ENCODE measurements at regions not wholly inside any gene's neighbourhood (a gene's known extent, or its start where the extent isn't known, plus 50 kb on each side); places are given as distances from the start of the nearest gene placed in this dataset.

DNA sequence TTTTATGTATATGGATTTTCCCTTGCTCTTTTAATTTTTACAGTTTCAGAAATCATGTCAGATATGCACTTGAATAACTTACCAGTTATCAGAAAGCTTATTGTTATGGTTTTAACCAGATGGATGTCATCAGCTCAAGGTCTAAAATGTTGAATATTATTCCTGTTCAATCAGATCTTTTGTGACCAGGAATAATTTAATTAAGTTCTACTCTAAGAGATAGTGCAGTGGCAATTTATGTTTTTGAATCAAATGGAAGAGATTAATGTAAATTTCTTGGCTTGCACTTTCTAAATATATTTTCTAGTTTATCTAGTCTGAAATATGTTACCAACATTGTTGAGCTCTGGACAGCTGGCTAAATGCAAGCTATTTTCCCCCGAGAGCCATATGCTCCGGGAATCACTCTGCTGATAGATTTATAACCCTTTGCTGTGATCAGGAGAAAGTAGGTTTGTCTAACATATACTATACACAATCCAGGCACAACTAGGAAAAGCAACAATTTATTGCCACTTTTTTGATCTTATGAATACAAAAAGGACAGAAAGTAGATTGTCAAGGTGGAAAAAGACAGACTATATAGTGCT lies 76.8 kb upstream of the CD96 start:
- DNase-seq (ENCODE audit: low read depth in 4 of 4, low spot score in 2 of 4): no peak

DNA sequence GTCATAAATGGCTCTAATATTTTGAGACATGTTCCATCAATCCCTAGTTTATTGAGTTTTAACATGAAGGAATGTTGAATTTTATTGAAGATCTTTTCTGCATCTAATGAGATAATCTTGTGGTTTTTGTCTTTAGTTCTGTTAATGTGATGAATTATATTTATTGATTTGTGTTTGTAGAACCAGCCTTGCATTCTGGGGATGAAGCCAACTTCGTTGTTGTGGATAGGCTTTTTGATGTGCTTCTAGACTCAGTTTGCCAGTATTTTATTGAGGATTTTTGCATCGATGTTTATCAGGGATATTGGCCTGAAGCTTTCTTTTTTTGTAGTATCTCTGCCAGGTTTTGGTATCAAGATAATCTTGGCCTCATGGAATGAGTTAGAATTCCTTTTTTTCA lies 72.0 kb upstream of the CD96 start:
- no peak for DNase-seq (ENCODE audit: low read depth in 4 of 4, low spot score in 2 of 4)

GRCh38 chr3:111471831-111472230 lies 70.2 kb upstream of the CD96 start:
- DNase-seq (ENCODE audit: low read depth in 4 of 4, low spot score in 2 of 4): no peak

DNA sequence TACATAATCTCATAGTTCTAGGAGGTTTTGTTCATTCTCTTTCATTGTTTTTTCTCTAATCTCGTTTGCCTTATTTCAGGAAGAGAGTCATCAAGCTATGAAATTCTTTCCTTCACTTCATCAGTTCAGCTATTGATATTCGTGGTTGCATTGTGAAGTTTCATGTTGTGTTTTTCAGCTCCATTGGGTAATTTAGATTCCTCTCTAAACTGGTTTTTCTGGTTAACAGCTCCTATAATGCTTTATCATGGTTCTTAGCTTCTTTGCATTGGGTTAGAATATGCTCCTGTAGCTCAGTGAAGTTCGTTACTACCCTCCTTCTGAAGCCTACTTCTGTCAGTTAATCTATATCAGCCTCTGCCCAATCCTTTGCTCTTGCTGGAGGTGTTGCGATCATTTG lies 69.4 kb upstream of the CD96 start:
- DNase-seq (ENCODE audit: low read depth in 4 of 4, low spot score in 2 of 4): no peak

GRCh38 chr3:111473550-111473949 lies 68.4 kb upstream of the CD96 start:
- DNase-seq (ENCODE audit: low read depth in 4 of 4, low spot score in 2 of 4): no peak

DNA sequence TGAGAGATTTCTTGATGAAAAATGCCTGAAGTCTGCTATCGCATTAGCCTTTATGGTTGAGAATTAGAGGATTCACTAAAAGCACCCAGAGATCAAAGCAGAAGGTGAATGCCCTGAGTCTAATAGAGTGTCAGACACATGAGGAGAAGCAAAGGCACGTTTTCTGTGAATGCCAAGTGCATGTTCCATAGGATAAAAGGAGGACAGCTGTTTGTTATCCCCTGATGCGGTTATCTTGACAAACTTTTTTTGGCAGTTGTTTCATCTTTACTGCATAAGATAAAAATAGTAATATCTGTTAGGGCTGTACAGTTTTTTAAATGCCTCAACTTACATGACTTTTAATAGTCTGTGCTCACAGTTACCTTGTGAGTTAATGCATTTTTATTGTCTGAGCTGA lies 65.3 kb upstream of the CD96 start:
- DNase-seq (ENCODE audit: low read depth in 4 of 4, low spot score in 2 of 4): no peak

- no peak for DNase-seq (ENCODE audit: low read depth in 4 of 4, low spot score in 2 of 4)
Measured at GRCh38 chr3:111480091-111480490, 61.9 kb upstream of the CD96 start.

GRCh38 chr3:111481551-111481950 lies 60.4 kb upstream of the CD96 start:
- no peak for DNase-seq (ENCODE audit: low read depth in 4 of 4, low spot score in 2 of 4)

DNA sequence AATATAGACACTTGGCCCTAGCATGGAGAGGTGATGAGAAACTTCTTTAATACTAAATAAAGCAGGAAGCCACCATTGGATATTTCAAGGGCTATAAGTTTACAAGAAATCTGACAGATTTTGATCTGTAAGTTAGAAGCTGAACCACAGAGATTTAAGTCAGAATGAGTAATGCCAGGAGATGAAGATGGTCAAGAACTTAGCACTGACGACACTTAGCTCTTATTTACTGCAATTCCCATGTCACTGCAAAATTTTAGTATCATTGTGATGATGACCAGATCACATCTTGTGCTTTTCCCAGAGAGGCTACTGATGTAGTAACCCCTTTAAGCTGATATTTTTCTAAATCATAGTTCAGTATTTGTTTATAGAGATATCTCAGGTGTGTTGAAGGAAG lies 59.4 kb upstream of the CD96 start:
- no peak for DNase-seq (ENCODE audit: low read depth in 4 of 4, low spot score in 2 of 4)

GRCh38 chr3:111485086-111485485 lies 56.9 kb upstream of the CD96 start:
- DNase-seq (ENCODE audit: low read depth in 4 of 4, low spot score in 2 of 4): no peak
